ENCODE measurements at regions not wholly inside any gene's neighbourhood (a gene's known extent, or its start where the extent isn't known, plus 50 kb on each side); places are given as distances from the start of the nearest gene placed in this dataset.

GRCh38 chr16:56050916-56051315, 140.4 kb upstream of the GNAO1 start:
- TF ChIP-seq NFE2L1 (CRISPR knock-in tag; IDR thresholded peaks at IDR 0.05) = no peak
- TF ChIP-seq ATF3 (CRISPR knock-in tag; conservative IDR thresholded peaks at IDR 0.05) = no peak
- no peak for TF ChIP-seq ARID4B (CRISPR knock-in tag; IDR thresholded peaks at IDR 0.05; ENCODE audit: borderline replicate concordance)
